ENCODE measurements at regions not wholly inside any gene's neighbourhood (a gene's known extent, or its start where the extent isn't known, plus 50 kb on each side); places are given as distances from the start of the nearest gene placed in this dataset.

DNA sequence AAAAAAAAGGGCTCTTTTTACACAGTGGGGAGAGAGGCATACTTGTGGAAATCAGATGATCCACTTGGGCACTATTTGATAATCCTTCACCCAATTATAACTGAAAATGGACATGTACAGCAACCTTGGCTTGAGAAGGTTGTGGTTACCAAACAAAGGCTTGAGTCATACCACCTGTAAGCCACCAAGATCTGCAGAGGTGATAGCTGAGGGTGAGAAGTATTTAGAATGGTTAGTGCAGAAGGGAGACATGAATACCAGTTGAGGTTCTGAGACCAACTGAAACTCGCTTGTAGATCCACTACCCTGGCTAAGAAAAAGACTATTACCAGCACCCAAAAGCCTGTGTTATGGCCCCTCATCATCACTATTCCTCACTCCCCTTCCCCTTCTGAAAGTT is 614.0 kb downstream of the STIM2 start:
- Histone ChIP-seq H3K9me3 (no peaks in the 10 kb centered on the region), H3K4me1 (no peaks in the 10 kb centered on the region), H3K36me3 (no peaks in the 10 kb centered on the region), H3K27me3 (no peaks in the 10 kb centered on the region), H3K27ac (no peak overlapping the region), H3K4me3 (no peak overlapping the region)
- intact Hi-C loops (cut with DNase I; ENCODE audit: low total_unique reads) = no loop called here
- DNase-seq = no peak
- WGBS, 5 donors = 60 to 96% (median 95%) methylated on average over 1 of the region's 1 CpG
- no peak for TF ChIP-seq POLR2AphosphoS5 (IDR thresholded peaks at IDR 0.05)
- TF ChIP-seq EP300 (IDR thresholded peaks at IDR 0.05) = no peak

- Histone ChIP-seq H3K27me3 (no peaks in the 10 kb centered on the region), H3K36me3 (no peaks in the 10 kb centered on the region), H3K4me1 (no peaks in the 10 kb centered on the region), H3K9me3 (no peaks in the 10 kb centered on the region), H3K4me3 (no peak overlapping the region), H3K27ac (no peak overlapping the region)
- 92 to 97% (median 95%) methylated on average over 8 of the region's 8 CpGs for WGBS, 5 donors
- DNase-seq = no peak
- intact Hi-C loops (cut with DNase I; ENCODE audit: low total_unique reads) = no loop called here
- no peak for TF ChIP-seq POLR2AphosphoS5 (IDR thresholded peaks at IDR 0.05)
These were observed 623.6 kb downstream of the STIM2 start for GRCh38 chr4:27484216-27484615.

DNA sequence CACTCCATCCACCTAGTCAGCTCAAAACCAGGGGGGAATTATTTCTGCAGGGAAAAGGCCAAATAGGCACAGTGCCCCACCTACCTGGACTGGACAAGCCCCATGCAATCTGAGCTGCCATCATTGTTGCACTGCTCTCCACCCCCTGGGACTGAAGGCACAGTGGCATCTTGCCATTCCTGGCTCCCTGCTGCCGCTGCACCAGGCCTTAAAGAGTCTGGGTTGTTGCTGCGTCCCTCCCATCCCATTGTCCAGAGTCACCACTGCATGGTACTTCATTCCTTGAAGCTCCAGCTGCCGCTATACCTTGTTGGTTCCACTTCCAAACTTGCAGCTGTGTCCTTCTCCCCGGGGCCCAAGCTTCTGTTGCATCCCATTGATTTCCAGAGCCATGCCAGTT is 629.7 kb downstream of the STIM2 start:
- Histone ChIP-seq H3K4me1 (no peaks in the 10 kb centered on the region), H3K9me3 (no peaks in the 10 kb centered on the region)

DNA sequence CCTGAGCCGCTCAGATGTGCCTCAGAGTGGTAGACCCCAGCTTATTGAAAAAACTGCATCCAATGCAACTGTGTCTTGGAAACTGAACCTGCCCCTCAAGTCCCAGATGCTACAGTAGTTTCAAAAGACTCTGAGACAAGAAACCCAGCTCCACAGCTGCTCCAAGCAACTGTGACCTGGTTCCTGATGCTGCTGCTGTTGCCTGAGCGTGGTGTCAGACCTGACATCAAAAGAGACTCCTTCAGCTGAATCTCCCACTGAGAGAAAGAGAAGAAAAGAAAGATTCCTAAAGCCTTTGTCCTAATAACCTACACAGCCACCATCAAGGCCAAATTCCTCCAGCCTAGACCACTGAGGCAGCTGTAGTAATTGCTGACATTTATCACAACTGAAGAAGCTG is 630.1 kb downstream of the STIM2 start:
- Histone ChIP-seq H3K9me3 (no peaks in the 10 kb centered on the region), H3K4me3 (no peak overlapping the region), H3K27me3 (no peaks in the 10 kb centered on the region), H3K4me1 (no peaks in the 10 kb centered on the region), H3K27ac (no peak overlapping the region), H3K36me3 (no peaks in the 10 kb centered on the region)
- TF ChIP-seq EP300 (IDR thresholded peaks at IDR 0.05) (no peak), CTCF (IDR thresholded peaks at IDR 0.05) (no peak), POLR2A (IDR thresholded peaks at IDR 0.05) (no peak), POLR2AphosphoS5 (IDR thresholded peaks at IDR 0.05) (no peak)
- WGBS, 5 donors = 78 to 96% (median 90%) methylated on average over 2 of the region's 2 CpGs
- intact Hi-C loops (cut with DNase I; ENCODE audit: low total_unique reads) = no loop called here
- DNase-seq = no peak

More for the DNA sequence above, 629.7 kb downstream of the STIM2 start:
- H3K36me3 ChIP-seq = no peaks in the 10 kb centered on the region
- intact Hi-C loops (cut with DNase I; ENCODE audit: low total_unique reads) = no loop called here
- H3K27me3 ChIP-seq = no peaks in the 10 kb centered on the region
- no peak for DNase-seq
- H3K4me3 ChIP-seq = no peak overlapping the region
- TF ChIP-seq POLR2A (IDR thresholded peaks at IDR 0.05) (no peak), CTCF (IDR thresholded peaks at IDR 0.05) (no peak), EP300 (IDR thresholded peaks at IDR 0.05) (no peak), POLR2AphosphoS5 (IDR thresholded peaks at IDR 0.05) (no peak)
- H3K27ac ChIP-seq = no peak overlapping the region
- WGBS, 5 donors = 78 to 90% (median 87%) methylated on average over 4 of the region's 4 CpGs

GRCh38 chr4:27506401-27506800 is 645.8 kb downstream of the STIM2 start:
- Histone ChIP-seq H3K4me1 (no peaks in the 10 kb centered on the region), H3K27me3 (no peaks in the 10 kb centered on the region), H3K4me3 (no peak overlapping the region), H3K27ac (no peak overlapping the region), H3K36me3 (no peaks in the 10 kb centered on the region), H3K9me3 (no peaks in the 10 kb centered on the region)
- DNase-seq = no peak
- intact Hi-C loops (cut with DNase I; ENCODE audit: low total_unique reads) = no loop called here
- 81 to 91% (median 83%) methylated on average over 1 of the region's 1 CpG for WGBS, 5 donors
- TF ChIP-seq CTCF (IDR thresholded peaks at IDR 0.05) (no peak), EP300 (IDR thresholded peaks at IDR 0.05) (no peak), POLR2AphosphoS5 (IDR thresholded peaks at IDR 0.05) (no peak), POLR2A (IDR thresholded peaks at IDR 0.05) (no peak)
